SK-N-MC (cell line): ENCODE measurements at regions not wholly inside any gene's neighbourhood (a gene's known extent, or its start where the extent isn't known, plus 50 kb on each side); places are given as distances from the start of the nearest gene placed in this dataset.

ENCODE experiments used
- DNase-seq: peaks from one replicate; pipeline ENCODE4 v3.0.0-alpha.2; 2011; ENCODE audit warnings: low read depth, low spot score
- H3K27ac ChIP-seq: fragments of 200-600 bp; sonication (generic); 2 replicates; pipeline ENCODE4 v1.5.1; 2016; ENCODE audit warnings: mixed run types
- H3K36me3 ChIP-seq: fragments of 200-600 bp; sonication (generic); 2 replicates; pipeline ENCODE4 v1.6.1; 2017; ENCODE audit warnings: antibody characterized with exemption, low read length, mixed read lengths; ENCODE audit not compliant: insufficient read depth
- H3K4me3 ChIP-seq: fragments of 200-600 bp; sonication (generic); 2 replicates; pipeline ENCODE4 v1.5.1; 2016
- H3K9ac ChIP-seq: fragments of 200-600 bp; sonication (generic); 2 replicates; pipeline ENCODE4 v1.8.0; 2017; ENCODE audit warnings: mixed run types, mixed read lengths; ENCODE audit not compliant: insufficient read length
- H3K9me3 ChIP-seq: fragments of 200-600 bp; sonication (generic); 2 replicates; pipeline ENCODE4 v1.6.1; 2017; ENCODE audit warnings: low read depth, mild to moderate bottlenecking, antibody characterized with exemption, low read length, moderate library complexity, mixed read lengths
- EZH2 ChIP-seq: fragments of 200-600 bp; sonication (generic); IDR thresholded peaks from one replicate; pipeline ENCODE4 v1.6.1; 2017; ENCODE audit warnings: antibody characterized with exemption
- FOXP2 ChIP-seq: optimal IDR thresholded peaks from 2 replicates; pipeline ENCODE3; 2011; ENCODE audit warnings: mild to moderate bottlenecking, moderate library complexity; ENCODE audit not compliant: insufficient read depth; ENCODE audit errors: extremely low read length, control extremely low read depth
- POLR2AphosphoS5 ChIP-seq: IDR thresholded peaks from 2 replicates; pipeline ENCODE4 v1.6.1; 2012; ENCODE audit warnings: mild to moderate bottlenecking, low read depth, low read length, borderline replicate concordance

- no peak overlapping the region for H3K27ac ChIP-seq
These were observed 79.0 kb upstream of the RAI14 start for GRCh38 chr5:34576891-34577666.

GRCh38 chr5:34578962-34579361 lies 77.2 kb upstream of the RAI14 start:
- Histone ChIP-seq H3K27ac (no peak overlapping the region), H3K9me3 (no peaks in the 10 kb centered on the region), H3K9ac (no peak overlapping the region), H3K4me3 (no peak overlapping the region), H3K36me3 (no peaks in the 10 kb centered on the region)
- TF ChIP-seq POLR2AphosphoS5 (no peak), FOXP2 (no peak), EZH2 (no peak)
- no peak for DNase-seq

More at GRCh38 chr5:34576891-34577666, 79.0 kb upstream of the RAI14 start:
- TF ChIP-seq POLR2AphosphoS5 (no peak), FOXP2 (no peak), EZH2 (no peak)
- Histone ChIP-seq H3K36me3 (no peaks in the 10 kb centered on the region), H3K4me3 (no peak overlapping the region), H3K9me3 (no peaks in the 10 kb centered on the region), H3K9ac (no peak overlapping the region)
- DNase-seq: no peak

- no peak for DNase-seq
- TF ChIP-seq POLR2AphosphoS5 (no peak), EZH2 (no peak), FOXP2 (no peak)
These were observed 75.1 kb upstream of the RAI14 start for GRCh38 chr5:34580983-34581382.

GRCh38 chr5:34582371-34582770 lies 73.8 kb upstream of the RAI14 start:
- DNase-seq: no peak
- H3K9ac ChIP-seq: no peak overlapping the region
- TF ChIP-seq EZH2 (no peak), FOXP2 (no peak), POLR2AphosphoS5 (no peak)
- H3K9me3 ChIP-seq: no peaks in the 10 kb centered on the region
- H3K36me3 ChIP-seq: no peaks in the 10 kb centered on the region
- no peak overlapping the region for H3K4me3 ChIP-seq
- no peak overlapping the region for H3K27ac ChIP-seq

More at GRCh38 chr5:34580983-34581382, 75.1 kb upstream of the RAI14 start:
- no peak overlapping the region for H3K9ac ChIP-seq
- H3K4me3 ChIP-seq: no peak overlapping the region
- H3K9me3 ChIP-seq: no peaks in the 10 kb centered on the region
- no peak overlapping the region for H3K27ac ChIP-seq
- no peaks in the 10 kb centered on the region for H3K36me3 ChIP-seq

- no peak overlapping the region for H3K27ac ChIP-seq
- H3K9me3 ChIP-seq: no peaks in the 10 kb centered on the region
- TF ChIP-seq EZH2 (no peak), FOXP2 (no peak)
- DNase-seq: no peak
- no peaks in the 10 kb centered on the region for H3K36me3 ChIP-seq
- H3K9ac ChIP-seq: no peak overlapping the region
- H3K4me3 ChIP-seq: no peak overlapping the region
These were observed 73.0 kb upstream of the RAI14 start for GRCh38 chr5:34583167-34583566.

GRCh38 chr5:34584165-34584564 lies 72.0 kb upstream of the RAI14 start:
- no peak overlapping the region for H3K4me3 ChIP-seq
- DNase-seq: no peak

GRCh38 chr5:34585601-34586104 lies 70.5 kb upstream of the RAI14 start:
- Histone ChIP-seq H3K27ac (no peak overlapping the region), H3K9ac (no peak overlapping the region), H3K4me3 (no peak overlapping the region), H3K36me3 (no peaks in the 10 kb centered on the region), H3K9me3 (no peaks in the 10 kb centered on the region)
- TF ChIP-seq EZH2 (no peak), POLR2AphosphoS5 (no peak), FOXP2 (no peak)
- no peak for DNase-seq

More at GRCh38 chr5:34584165-34584564, 72.0 kb upstream of the RAI14 start:
- Histone ChIP-seq H3K9ac (no peak overlapping the region), H3K9me3 (no peaks in the 10 kb centered on the region), H3K27ac (no peak overlapping the region), H3K36me3 (no peaks in the 10 kb centered on the region)
- TF ChIP-seq POLR2AphosphoS5 (no peak), EZH2 (no peak), FOXP2 (no peak)

- no peak overlapping the region for H3K9ac ChIP-seq
- H3K27ac ChIP-seq: no peak overlapping the region
- H3K9me3 ChIP-seq: no peaks in the 10 kb centered on the region
- TF ChIP-seq POLR2AphosphoS5: no peak
- TF ChIP-seq EZH2: no peak
- no peak for TF ChIP-seq FOXP2
- H3K36me3 ChIP-seq: no peaks in the 10 kb centered on the region
- no peak overlapping the region for H3K4me3 ChIP-seq
- no peak for DNase-seq
These were observed 69.8 kb upstream of the RAI14 start for GRCh38 chr5:34586117-34586885.
